PC-3 (cell line): ENCODE measurements at regions not wholly inside any gene's neighbourhood (a gene's known extent, or its start where the extent isn't known, plus 50 kb on each side); places are given as distances from the start of the nearest gene placed in this dataset.

Experiments used
- EZH2 ChIP-seq: fragments of 300-600 bp; sonication (generic); IDR thresholded peaks from one replicate; pipeline ENCODE4 v1.6.1; 2017; ENCODE audit warnings: antibody characterized with exemption, mild to moderate bottlenecking, low read length; ENCODE audit not compliant: unreplicated experiment
- EZH2phosphoT487 ChIP-seq: fragments of 300-600 bp; sonication (generic); IDR thresholded peaks from 2 replicates; pipeline ENCODE4 v1.6.1; 2018; ENCODE audit warnings: mild to moderate bottlenecking, antibody characterized with exemption, low read length, borderline replicate concordance
- TF ChIP-seq, protein P1 (sequence below): fragments of 300-600 bp; sonication (generic); conservative IDR thresholded peaks from 2 replicates; pipeline ENCODE4 v1.5.1; 2017; ENCODE audit warnings: antibody characterized with exemption, low read depth, mild to moderate bottlenecking, low read length

DNA sequence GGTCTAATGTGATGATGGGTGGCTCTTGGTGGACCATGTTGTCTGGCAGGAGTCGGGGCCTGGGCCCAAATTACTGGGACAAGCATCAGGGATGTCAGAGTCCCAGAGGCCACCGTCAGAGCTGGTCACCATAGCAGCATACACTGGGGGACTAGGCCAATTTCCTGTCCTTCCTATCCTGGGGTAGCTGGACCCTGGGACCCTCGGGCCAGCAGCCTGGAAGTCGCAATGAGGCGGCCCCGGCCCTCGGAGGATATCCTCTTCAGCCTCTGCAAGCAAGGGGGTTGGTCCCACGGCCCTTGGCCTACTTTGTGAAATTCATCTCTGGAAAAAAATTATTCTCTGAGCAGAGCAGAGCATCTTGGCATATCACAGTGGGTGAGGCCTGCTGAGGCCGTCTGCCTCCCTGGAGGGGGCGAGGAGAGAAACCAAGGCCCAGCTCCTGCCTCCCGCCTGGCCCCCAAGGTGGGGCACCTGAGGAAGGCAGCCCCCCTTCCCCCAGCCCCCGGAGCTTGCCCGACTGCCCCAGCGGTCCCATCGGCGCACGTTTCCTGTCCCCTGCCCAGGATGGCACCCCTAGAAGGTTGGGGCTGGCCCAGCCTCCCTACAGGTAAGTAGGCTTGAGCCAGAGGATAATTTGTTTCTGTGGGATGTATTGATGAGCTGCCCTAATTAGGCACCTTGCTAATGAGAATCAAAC, 135.0 kb upstream of the MYL2 start:
- TF ChIP-seq, protein P1, sequence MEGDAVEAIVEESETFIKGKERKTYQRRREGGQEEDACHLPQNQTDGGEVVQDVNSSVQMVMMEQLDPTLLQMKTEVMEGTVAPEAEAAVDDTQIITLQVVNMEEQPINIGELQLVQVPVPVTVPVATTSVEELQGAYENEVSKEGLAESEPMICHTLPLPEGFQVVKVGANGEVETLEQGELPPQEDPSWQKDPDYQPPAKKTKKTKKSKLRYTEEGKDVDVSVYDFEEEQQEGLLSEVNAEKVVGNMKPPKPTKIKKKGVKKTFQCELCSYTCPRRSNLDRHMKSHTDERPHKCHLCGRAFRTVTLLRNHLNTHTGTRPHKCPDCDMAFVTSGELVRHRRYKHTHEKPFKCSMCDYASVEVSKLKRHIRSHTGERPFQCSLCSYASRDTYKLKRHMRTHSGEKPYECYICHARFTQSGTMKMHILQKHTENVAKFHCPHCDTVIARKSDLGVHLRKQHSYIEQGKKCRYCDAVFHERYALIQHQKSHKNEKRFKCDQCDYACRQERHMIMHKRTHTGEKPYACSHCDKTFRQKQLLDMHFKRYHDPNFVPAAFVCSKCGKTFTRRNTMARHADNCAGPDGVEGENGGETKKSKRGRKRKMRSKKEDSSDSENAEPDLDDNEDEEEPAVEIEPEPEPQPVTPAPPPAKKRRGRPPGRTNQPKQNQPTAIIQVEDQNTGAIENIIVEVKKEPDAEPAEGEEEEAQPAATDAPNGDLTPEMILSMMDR = no peak
- TF ChIP-seq EZH2 (no peak), EZH2phosphoT487 (no peak)
